Peyer's patch (tissue), 4 donors: ENCODE measurements at regions not wholly inside any gene's neighbourhood (a gene's known extent, or its start where the extent isn't known, plus 50 kb on each side); places are given as distances from the start of the nearest gene placed in this dataset.

Experiments used
- CTCF ChIP-seq, 6 experiments: fragments of 450-650 bp in 4 of 6; fragments of 200-600 bp in 2 of 6; sonication (generic) in 1 of 6; IDR thresholded peaks; one replicate each; pipeline ENCODE4 v1.5.1; 2017 to 2019; ENCODE audit warnings: antibody characterized with exemption in 6 of 6, mild to moderate bottlenecking in 3 of 6, moderate library complexity in 1 of 6
- POLR2A ChIP-seq, 2 donors: fragments of 450-650 bp; IDR thresholded peaks; one replicate each; pipeline ENCODE4 v1.5.1; 2017; ENCODE audit warnings: antibody characterized with exemption in 2 of 2, mild to moderate bottlenecking in 2 of 2, moderate library complexity in 2 of 2

- TF ChIP-seq CTCF (IDR thresholded peaks at IDR 0.05), result no peak
- no peak for TF ChIP-seq POLR2A (IDR thresholded peaks at IDR 0.05)
Observed at GRCh38 chr12:77572371-77572770, 258.3 kb upstream of the NAV3 start.
